GM21360 (cell line): ENCODE measurements at regions not wholly inside any gene's neighbourhood (a gene's known extent, or its start where the extent isn't known, plus 50 kb on each side); places are given as distances from the start of the nearest gene placed in this dataset.

Source experiments
- ATAC-seq: cut with Tn5 transposase; IDR thresholded peaks from one replicate; pipeline ENCODE4 v1.9.1; 2021; ENCODE audit warnings: mild to moderate bottlenecking, moderate library complexity; ENCODE audit not compliant: unreplicated experiment

DNA sequence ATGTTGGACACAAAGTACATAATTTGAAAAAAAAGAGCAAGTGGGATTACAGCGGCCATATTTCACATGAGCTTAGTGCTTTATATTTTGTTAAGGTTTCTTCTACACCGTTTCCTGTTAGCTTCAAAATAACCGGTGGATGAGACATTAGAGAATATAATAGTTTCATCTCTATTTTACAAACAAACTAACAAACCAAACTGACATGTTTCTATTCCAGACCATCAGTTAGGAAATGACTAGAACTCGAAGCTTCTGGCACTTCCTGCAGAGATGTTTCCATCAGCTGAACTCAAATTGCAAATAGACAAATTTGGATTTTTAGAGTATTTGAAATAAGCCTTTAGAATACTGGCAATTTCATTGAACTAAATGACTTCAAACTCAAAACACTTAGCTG is 86.5 kb downstream of the MTRR start:
- ATAC-seq = no peak

DNA sequence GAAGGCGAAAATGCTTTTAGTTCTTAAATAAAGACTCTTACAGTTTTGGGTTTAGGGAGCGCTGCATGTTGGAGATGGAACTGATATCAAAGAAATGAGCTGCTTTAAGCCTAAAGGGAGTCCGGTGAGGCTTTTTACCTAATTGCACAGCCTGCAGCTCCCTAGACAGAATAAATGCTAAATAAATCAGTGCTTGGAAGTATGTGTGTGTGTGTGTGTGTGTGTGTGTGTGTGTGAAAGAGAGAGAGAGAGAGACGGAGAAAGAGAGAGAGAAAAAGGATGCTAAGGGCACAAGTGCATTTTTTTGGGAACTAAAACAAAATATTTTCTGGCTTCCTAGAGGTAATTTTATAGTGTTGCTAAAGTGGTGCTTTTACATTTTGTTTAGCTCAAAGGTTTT is 88.4 kb downstream of the MTRR start:
- ATAC-seq = no peak

DNA sequence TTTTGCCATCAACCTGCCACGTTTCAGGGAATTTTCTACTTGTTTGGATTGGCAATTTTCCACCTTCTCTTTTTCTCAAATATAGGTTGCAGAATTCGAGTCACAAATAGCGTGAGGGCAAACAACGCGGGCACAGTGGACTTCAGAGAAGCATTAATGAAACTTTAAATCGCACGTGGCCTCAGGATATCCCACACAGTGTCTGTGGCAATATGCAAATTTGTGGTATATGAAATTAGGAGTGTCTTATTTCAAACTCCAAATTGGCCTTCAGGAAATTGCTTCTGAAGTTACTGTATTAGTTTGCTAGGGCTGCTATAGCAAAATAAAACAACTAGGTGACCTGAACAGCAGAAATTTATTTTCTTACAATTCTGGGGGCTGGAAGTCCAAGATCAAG is 91.2 kb downstream of the MTRR start:
- no peak for ATAC-seq

DNA sequence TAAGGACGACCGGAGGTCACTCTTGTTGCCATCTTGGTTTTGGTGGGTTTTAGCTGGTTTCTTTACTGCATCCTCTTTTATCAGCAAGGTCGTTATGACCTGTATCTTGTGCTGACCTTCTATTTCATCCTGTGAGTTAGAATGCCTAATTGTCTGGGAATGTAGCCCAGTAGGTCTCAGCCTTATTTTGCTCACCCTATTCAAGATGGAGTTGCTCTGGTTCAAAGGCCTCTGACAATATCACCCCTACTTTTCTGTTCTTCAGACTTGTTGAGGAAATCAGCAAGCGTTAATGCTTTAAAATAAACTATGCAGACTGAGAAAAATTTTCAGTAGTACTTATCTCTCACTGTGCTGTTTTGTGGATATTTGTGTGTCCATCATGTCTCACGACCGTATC is 92.6 kb downstream of the MTRR start:
- ATAC-seq = no peak

DNA sequence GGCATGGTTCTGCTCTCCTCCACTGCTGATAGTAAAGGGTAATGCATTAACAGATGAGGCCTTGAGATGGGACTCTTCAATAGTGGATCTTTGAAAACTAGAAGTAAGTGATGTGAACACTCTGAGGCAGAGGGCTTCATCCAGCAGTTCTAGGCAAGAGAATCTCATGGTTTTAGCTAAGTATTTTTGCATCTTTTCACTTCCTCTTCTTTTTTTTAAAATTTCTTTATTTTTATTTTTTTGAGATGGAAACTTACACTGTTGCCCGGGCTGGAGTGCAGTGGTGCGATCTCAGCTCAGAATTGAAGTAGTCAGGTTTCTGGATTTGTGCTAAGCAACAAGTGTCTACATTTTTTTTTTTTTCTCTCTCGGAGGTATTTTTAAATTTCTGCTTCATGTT is 101.9 kb downstream of the MTRR start:
- ATAC-seq = peak; percentile 87

DNA sequence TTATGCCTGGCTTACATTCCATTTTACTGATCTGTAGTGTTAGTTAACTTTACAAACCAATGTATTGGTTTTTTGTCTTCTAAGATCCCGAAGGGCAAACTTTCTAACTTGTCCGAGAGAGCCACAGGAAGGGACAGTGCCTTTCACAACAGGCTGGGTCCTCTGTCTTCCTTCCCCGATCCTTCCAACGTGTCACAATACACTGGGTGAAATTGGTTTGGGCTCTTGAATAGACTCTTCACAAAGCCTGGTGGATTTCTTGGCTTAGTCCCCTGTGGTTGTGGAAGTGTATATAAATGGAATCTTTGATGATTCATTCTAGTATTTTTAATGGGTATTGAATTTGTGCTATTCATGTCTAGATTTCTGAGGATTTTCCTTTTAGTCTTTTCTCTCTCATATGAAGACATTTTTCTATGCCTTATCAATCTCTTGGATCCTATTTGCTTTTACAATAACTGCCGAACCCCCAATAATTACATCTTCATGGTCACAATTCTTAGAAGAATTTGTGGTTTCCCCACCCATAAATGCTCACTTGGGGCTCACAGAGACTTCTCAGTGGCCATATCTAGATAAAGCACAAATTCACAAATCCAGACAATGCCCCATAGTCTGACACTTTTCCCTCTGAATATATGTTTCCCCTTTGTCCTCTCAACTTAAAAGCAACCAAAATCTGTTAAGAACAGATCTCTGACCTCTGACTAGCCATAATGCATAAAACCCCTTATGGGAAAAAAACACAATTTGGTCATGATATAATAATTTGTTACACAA is 107.7 kb downstream of the MTRR start:
- ATAC-seq = no peak

DNA sequence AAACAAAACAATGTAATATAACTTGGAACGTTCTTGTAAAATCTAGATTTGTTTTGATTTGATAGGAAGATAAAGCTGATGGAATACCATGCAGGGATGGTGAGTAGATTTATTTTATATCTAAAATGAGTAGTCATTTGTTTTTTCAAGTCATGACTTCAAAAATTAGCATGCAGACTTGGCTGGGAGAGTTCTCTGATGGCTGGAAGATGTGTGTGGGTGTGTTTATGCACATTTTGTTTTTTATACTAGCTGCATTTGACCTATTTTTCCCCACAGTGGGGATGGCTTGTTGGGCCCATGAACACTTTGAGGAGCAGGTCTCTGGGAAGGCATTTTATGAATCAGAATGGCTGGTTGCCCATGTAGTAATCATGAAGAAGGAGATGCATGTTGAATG is 109.2 kb downstream of the MTRR start:
- ATAC-seq = no peak

DNA sequence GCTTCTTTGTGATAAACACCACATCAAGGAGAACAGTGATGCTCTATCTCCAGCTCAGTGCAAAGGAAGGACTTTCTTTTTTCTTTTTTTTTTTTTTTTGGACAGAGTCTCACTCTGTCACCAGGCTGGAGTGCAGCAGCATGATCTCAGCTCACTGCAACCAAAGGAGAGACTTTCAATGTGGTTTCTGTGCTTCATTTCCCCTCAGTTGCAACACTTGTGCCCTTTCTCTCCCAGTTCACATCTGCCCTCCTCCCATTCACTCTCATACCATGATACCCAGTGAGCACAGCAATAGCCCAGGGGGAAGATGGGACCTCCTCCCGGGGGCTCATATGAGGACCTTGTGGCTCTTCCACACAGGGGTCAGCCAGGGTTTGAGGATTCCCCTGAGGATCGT is 110.0 kb downstream of the MTRR start:
- ATAC-seq = no peak

DNA sequence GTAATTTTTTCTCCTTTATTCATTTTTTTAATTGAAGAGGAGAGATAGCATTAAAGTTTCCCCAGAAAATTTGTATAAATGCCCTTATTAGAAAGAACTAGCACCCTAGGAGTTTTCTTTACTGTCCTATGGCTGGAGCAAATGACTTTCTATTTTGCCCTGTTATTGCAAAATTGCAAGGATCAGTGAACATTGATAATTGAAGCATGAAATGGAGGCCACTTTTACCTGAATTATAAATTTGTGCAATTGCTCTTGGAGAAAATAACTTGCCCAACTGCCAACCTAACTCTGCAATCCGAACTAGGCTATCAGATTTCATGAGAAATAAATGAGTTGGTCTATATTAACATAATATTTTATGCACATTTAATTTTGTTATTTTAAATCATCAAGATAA is 111.9 kb downstream of the MTRR start:
- ATAC-seq = no peak

DNA sequence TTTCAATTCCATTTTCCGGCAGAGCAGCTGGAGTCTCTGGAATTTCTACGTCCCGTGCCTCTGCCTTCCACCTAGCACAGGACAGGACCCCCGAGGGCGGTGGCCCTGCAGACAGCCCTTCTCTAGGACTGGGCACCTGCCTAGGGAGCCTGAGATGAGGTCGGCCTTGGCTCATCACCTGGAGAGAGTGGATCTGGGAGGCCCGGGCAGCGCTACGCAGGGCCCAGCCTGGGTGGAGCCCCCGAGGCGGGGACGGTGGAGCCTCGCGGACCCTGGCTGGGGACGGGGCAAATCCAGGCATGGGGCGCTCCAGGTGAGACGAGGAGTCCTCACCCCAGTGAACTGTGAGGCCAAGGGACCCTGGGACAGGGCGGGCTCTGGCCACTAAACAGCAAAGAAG is 114.5 kb downstream of the MTRR start:
- no peak for ATAC-seq

DNA sequence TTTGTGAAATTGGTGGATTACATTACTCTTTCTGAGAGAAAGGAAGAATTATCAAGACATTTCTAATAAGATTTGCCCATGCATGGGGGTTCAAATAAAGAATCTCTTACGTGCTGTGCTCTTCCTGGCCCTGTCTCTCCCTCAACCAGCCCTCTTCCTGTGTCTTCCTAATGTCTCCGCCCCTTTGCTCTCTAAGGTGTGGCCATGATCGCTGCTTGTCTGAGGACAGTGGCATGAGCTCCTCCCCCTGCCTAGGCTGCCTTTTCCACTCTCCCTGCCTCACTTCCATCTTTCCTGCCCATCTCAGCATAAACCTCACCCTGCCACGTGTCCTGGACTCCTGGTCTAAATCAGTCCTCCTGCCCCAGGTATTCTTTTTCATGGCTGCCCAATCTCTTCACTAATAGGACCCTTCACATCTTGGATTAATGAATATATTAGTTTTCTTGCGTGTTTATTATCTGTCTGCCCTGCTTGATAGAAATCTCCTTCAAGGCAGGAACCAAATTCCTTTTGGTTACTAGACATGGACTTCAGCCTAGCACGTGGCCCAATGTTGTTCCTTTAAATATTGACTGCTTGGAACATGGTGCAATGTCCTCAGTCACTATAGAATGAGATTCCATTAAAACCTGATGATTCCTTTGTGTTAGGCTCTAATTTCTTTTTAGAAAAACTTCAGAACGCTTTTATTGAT is 122.3 kb downstream of the MTRR start:
- ATAC-seq = no peak

DNA sequence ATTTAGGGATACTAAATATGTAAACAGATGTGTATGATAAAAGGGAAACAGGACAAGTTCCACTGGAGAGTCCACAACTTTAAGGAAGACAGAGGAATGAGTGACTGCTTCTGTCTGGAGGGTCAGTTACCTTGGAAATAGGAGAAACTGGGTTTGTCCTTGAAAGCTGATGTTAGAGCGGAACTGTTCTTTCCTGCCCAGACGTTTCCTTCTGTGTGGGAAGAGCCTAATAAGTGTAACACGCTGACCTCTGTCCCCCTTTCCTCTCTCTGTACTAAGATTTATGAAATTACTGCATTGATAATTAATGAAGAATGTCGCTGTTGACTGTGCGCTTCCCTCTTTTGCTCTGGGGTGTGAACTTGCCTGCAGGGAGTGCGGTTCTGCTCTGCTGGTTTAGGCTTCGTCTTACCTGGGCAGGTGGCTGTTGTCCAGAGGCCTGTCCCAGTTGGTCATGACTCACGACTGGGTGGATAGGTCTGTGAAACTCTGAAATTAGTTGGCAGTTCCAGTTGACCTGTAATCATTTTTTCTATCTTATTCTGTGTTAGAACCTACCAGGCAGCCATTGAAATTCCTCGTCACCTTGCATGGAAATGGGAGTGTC is 126.8 kb downstream of the MTRR start:
- no peak for ATAC-seq

DNA sequence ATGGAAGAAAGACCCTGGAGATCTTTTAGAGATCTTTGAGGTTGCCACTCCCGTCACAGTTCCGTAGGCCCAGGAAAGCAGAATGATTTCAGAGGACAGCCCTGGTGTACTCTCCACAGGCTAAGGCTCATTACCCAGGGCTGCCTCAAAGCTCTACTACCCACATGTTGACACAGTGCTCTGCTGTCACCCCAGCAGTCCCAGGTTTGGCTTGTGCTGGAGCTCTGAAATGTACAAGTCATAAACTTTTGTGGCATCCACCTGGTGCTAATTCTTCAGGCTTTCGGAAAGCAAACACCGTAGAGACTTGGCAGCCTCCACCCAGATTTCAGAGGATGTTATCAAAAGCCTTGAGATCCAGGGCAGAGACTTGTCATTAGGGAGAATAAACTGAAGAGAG is 136.5 kb downstream of the MTRR start:
- ATAC-seq = no peak

DNA sequence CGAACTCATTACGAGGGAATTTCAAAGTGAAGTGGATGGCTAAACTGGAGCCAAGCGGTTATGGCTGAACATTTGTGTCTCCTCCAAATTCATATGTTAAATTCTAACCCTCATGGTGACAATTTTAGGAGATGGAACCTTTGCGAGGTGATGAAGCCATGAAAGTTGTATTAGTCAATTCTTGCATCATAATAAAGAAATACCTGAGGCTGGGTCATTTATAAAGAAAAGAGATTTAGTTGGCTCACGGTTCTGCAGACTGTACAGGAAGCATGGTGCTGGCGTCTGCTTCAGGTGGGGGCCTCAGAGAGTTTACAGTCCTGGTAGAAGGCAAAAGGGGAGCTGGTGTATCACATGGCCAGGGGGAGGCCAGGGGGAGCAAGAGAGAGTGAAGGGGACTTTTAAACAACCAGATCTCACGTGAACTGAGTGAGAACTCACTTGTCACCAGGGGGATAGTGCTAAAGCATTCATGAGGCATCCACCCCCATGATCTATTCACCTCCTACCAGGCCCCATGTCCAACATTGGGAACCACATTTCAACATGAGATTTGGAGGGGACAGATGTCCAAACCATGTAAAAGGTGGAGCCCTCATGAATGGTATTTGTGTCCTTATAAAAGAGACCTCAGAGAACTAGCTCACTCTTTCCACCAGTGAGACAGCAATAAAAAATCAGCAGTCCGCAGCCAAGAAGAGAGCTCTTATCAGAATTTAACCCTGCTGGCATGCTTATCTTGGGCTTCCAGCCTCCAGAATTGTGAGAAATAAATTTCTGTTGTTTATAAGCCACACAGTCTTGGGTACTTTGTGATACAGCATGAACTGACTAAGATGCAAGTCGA is 143.4 kb downstream of the MTRR start:
- ATAC-seq = no peak

DNA sequence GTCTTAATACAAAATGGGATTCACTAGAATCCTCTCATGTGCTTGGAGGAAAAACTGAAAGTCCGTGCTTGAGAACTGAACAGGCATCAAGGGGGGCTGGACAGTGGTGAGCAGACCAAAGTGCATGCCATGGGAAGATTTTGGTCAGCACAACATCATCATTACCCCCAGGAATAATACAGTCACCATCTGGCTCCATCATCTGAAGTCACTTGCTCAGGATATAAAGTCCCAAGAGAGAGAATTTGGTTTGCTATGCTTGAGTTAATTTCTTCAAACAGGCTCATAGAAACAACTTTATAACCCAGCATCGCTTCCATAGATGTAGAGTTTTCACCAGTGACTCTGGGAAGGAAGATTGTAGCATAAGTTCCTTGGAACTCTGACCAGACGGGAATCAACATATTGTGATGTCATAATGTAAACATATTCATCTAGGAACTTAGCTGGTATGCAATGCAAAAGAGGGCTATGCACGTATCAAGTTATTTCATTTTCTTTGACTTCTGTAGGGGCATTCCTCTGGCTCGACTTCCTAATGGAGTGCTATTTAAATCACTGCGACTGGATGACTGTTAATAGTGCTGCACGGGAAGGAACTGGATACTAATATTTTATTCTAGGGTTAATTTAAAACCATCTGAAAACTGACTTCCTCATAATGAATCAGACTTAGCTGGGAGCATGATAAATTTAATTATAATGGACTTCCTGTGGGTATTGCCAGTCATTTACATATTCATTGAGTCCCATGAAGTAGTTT is 145.2 kb downstream of the MTRR start:
- no peak for ATAC-seq

DNA sequence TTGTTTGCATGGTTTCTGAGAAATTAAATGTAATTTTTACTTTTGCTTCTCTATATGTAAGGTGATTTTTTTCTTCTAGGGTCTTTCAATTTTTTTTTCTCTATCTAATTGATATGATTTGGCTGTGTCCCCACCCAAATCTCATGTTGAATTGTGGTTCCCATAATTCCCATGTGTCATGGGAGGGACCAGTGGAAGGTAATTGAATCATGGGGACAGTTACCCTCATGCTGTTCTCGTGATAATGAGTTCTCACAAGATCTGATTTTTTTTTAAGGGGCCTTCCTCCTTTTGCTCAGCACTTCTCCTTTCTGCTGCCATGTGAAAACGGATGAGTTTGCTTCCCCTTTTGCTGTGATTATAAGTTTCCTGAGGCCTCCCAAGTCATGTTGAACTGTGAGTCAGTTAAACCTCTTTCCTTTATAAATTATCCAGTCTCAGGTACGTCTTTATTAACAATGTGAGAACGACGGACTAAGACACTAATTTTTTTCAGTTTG is 150.8 kb downstream of the MTRR start:
- no peak for ATAC-seq

DNA sequence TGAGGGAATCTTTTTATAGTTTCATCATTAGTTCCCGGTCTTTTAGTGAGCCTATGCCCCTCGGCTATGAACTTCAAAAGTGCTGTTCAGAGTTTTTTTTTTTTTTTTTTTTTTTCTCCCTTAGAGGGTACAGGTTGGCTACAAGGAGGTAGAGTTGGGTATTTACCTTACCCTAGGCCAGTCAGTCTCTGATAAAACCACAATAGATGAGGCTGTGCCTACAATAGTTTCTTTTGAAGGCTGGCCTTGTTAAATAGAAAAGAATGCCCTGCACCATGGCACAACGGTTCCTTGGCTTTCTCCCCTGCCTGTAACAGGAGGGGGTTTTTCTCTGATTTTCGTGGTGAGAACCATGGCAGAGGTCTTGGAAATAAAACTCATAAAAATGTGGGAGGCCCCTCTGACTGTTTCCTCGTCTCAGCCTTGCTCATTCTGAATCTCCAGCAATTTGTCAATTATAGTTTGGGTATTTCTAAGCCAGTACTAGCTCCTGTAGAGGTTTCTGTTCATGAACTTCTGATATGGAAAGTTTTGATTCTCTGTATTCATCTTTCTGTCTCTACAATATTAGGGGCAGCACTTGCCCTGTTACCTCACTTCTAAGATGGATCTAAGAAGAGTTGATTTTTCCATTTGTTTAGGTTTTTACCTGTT is 152.0 kb downstream of the MTRR start:
- no peak for ATAC-seq

DNA sequence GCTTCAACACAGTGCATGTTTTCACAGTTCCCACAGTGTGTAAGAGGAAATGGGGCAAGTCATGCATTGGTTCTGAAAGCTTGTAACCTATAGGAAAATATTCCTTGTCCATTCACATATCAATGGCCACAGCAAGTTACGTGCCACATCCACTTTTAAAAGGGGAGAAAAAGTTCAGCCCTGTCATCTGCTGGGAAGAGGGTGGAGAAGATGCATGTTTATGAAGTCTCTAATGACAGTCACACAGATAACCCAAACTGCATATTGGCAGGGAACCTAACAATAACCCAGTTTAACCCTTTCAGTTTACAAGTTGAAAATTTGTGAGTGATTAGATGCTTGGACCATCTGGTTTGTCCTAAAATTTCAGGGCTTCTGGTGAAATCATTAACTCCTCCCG is 159.3 kb downstream of the MTRR start:
- ATAC-seq = no peak

DNA sequence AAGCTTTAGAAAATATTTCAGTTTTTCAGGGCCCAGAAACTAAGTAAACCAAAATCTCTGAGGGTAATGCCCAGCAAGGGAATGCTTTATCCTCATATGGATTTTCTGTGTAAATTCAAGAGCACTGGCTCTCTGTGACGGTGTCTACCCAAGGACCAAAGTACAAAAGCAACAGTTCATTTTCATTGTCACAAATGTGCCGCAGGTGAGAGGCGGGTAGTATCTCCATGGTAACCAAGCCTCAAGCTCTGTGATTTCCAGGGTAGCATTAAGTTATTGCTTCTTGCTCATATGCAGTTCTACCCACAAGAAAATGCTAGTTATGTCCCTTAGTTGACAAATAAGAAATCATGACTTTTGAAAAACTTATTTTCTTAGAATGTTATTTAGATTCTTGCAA is 164.3 kb downstream of the MTRR start:
- no peak for ATAC-seq

DNA sequence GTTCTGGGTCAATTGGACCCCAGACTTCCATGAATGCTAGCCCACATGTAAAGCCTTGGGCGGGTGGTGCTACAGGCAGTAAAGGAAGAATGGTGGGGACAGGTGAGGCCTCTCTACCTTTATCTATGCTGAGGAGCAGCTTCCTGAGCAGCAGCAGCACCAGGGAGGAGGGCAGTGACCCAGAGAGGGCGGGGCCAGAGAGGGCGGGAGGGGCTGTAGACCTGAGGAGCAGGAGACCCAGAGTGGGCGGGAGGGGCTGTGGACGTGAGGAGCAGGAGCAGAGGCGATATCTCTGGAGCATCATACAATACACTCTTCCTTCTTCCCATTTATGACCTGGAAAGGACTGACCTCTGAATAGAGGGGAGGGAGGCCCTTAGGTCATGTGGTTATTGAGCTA is 165.9 kb downstream of the MTRR start:
- ATAC-seq = no peak
